ENCODE measurements at regions not wholly inside any gene's neighbourhood (a gene's known extent, or its start where the extent isn't known, plus 50 kb on each side); places are given as distances from the start of the nearest gene placed in this dataset.
A peak's percentile ranks its signal among the peaks of the same experiment; 100 is the strongest.

DNA sequence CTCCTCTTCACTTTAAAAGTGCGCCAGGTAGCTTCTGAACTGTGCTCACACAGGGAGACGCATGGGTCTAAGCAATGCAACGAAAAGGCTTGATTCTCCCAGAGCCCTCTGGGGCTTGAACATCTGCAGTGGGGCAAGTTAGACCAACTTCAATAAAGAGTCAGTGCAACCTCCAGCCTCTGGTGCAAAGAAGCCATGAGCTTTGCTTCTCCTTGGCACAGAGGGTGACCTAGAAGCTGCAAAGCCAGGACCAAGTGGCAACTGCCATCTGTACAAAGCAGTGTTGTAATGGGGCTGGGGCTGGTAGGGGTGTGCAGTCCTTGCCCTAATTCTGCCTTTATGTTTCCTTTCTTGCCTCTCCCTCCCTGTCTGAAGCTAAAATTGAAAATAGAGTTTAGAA is 219.0 kb upstream of the CD96 start:
- peaks cover 11 to 16% of the 10 kb centered on the region in 2 donors for H3K4me1 ChIP-seq (ENCODE audit: control insufficient read depth in 2 of 2, insufficient read depth in 2 of 2, low read length in 2 of 2)
- POLR2A ChIA-PET = interaction anchor here (0.6 to 1.1 kb wide), 3 partner anchors 10 to 293 kb away, joined by 3 to 4 read pairs (median 3); no protein-coding TSS in a partner anchor
- H3K36me3 Mint-ChIP-seq = peaks cover 0 to 22% (median 0%) of the 10 kb centered on the region in 5 donors
- H3K27me3 ChIP-seq (ENCODE audit: control insufficient read depth in 2 of 2, insufficient read depth in 2 of 2, low read length in 2 of 2) = no peaks in the 10 kb centered on the region
- H3K36me3 ChIP-seq (ENCODE audit: control insufficient read depth in 2 of 3, insufficient read depth in 3 of 3, low read length in 3 of 3) = no peaks in the 10 kb centered on the region
- CTCF ChIA-PET = interaction anchor here (1.6 kb wide), 1 partner anchor 9 kb away, joined by 3 read pairs; no protein-coding TSS in a partner anchor
- H3K4me3 ChIP-seq (ENCODE audit: low read length) = no peak overlapping the region
- peaks cover 0 to 10% (median 0%) of the 10 kb centered on the region in 11 donors for H3K9me3 Mint-ChIP-seq
- peak overlapping the region in 7 of 9 donors; percentile 74 to 88 (median 84) for H3K27ac Mint-ChIP-seq
- ATAC-seq = no peak
- intact Hi-C loops (cut with micrococcal nuclease) = no loop called here
- no peak for DNase-seq
- H3K9me3 ChIP-seq (ENCODE audit: control insufficient read depth in 2 of 3, low read length in 3 of 3) = no peaks in the 10 kb centered on the region
- peaks cover 23 to 44% (median 34%) of the 10 kb centered on the region in 7 donors for H3K4me1 Mint-ChIP-seq
- H3K27me3 Mint-ChIP-seq = no peaks in the 10 kb centered on the region
- H3K27ac ChIP-seq (ENCODE audit: low read depth, low read length) = no peak overlapping the region
- peak overlapping the region in 3 of 10 donors; percentile 9 to 78 (median 68) for H3K4me3 Mint-ChIP-seq

DNA sequence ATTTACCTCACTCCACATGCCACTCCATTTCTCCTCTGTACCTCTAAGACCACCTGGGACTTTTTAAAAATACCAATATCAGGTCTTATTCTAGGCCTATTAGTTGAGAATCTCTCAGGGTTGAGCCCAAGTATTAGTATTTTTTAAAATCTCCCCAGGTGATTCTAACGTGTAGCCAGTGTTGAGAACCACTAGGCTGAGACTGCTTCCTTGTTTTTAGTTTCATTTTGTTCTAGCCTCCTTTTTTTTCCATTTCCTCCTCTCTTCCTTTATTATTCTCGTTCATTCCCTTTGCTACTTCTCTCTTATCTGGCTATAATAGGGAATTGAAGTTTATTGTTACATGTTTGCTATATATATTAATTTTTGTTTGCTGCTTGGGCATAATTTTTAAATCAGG is 217.8 kb upstream of the CD96 start:
- peak overlapping the region; percentile 74 to 88 (median 84) for H3K27ac Mint-ChIP-seq
- POLR2A ChIA-PET = no interaction called here
- Histone ChIP-seq H3K4me1 (ENCODE audit: control insufficient read depth in 2 of 2, insufficient read depth in 2 of 2, low read length in 2 of 2) (peaks cover 11 to 16% of the 10 kb centered on the region in 2 donors), H3K9me3 (ENCODE audit: control insufficient read depth in 2 of 3, low read length in 3 of 3) (no peaks in the 10 kb centered on the region), H3K36me3 (ENCODE audit: control insufficient read depth in 2 of 3, insufficient read depth in 3 of 3, low read length in 3 of 3) (no peaks in the 10 kb centered on the region), H3K27me3 (ENCODE audit: control insufficient read depth in 2 of 2, insufficient read depth in 2 of 2, low read length in 2 of 2) (no peaks in the 10 kb centered on the region), H3K4me3 (ENCODE audit: low read length) (peak overlapping the region; percentile 40), H3K27ac (ENCODE audit: low read depth, low read length) (peak overlapping the region; percentile 54)
- H3K4me1 Mint-ChIP-seq = peaks cover 23 to 43% (median 34%) of the 10 kb centered on the region in 7 donors
- intact Hi-C loops (cut with micrococcal nuclease) = loop anchor here (1.0 to 2.0 kb wide), 4 partner anchors 8 to 37 kb away; no protein-coding TSS in a partner anchor
- H3K27me3 Mint-ChIP-seq = no peaks in the 10 kb centered on the region
- ATAC-seq = peak; percentile 32
- peak in 4 of 9 donors; percentile 13 to 29 (median 28) for DNase-seq
- CTCF ChIA-PET = interaction anchor here (0.6 to 1.6 kb wide), 2 partner anchors 10 to 294 kb away, joined by 3 read pairs; no protein-coding TSS in a partner anchor
- H3K9me3 Mint-ChIP-seq = peaks cover 0 to 7% (median 0%) of the 10 kb centered on the region in 11 donors
- H3K4me3 Mint-ChIP-seq = peak overlapping the region; percentile 6 to 84 (median 76)
- H3K36me3 Mint-ChIP-seq = peaks cover 0 to 16% (median 0%) of the 10 kb centered on the region in 5 donors

DNA sequence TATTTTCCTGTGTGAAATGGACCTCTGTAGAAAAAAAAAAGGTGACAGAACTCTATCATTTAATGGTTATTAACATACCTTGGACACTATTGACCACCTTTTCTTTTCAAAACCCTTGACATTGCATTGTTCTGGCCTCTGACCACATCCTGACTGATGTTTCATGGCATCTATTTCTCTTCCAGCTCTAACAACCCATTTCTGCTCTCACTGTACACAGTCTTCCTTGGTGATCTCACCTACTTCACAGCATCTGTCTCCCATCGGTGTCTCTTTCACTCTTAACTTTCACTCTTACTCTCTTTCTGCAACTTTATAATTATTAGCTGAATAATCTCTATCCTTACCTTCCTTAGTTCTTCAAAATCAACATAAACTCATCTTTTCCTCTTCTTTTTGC is 217.4 kb upstream of the CD96 start:
- H3K4me3 ChIP-seq (ENCODE audit: low read length) = peak overlapping the region; percentile 40
- H3K9me3 Mint-ChIP-seq = peaks cover 0 to 7% (median 0%) of the 10 kb centered on the region in 11 donors
- ATAC-seq (peak; percentile 34), DNase-seq (no peak)
- intact Hi-C loops (cut with micrococcal nuclease) = loop anchor here (1.0 to 2.0 kb wide), 4 partner anchors 8 to 38 kb away; no protein-coding TSS in a partner anchor
- H3K36me3 Mint-ChIP-seq = peaks cover 0 to 16% (median 0%) of the 10 kb centered on the region in 5 donors
- H3K36me3 ChIP-seq (ENCODE audit: control insufficient read depth in 2 of 3, insufficient read depth in 3 of 3, low read length in 3 of 3) = no peaks in the 10 kb centered on the region
- peak overlapping the region; percentile 6 to 84 (median 76) for H3K4me3 Mint-ChIP-seq
- peaks cover 11 to 16% of the 10 kb centered on the region in 2 donors for H3K4me1 ChIP-seq (ENCODE audit: control insufficient read depth in 2 of 2, insufficient read depth in 2 of 2, low read length in 2 of 2)
- ChIA-PET CTCF (no interaction called here), POLR2A (no interaction called here)
- H3K4me1 Mint-ChIP-seq = peaks cover 23 to 40% (median 34%) of the 10 kb centered on the region in 7 donors
- no peak overlapping the region for H3K27ac ChIP-seq (ENCODE audit: low read depth, low read length)
- H3K27me3 Mint-ChIP-seq = no peaks in the 10 kb centered on the region
- H3K9me3 ChIP-seq (ENCODE audit: control insufficient read depth in 2 of 3, low read length in 3 of 3) = no peaks in the 10 kb centered on the region
- peak overlapping the region; percentile 74 to 88 (median 84) for H3K27ac Mint-ChIP-seq
- H3K27me3 ChIP-seq (ENCODE audit: control insufficient read depth in 2 of 2, insufficient read depth in 2 of 2, low read length in 2 of 2) = no peaks in the 10 kb centered on the region

- Histone ChIP-seq H3K27me3 (ENCODE audit: control insufficient read depth in 2 of 2, insufficient read depth in 2 of 2, low read length in 2 of 2) (no peaks in the 10 kb centered on the region), H3K4me3 (ENCODE audit: low read length) (no peak overlapping the region), H3K36me3 (ENCODE audit: control insufficient read depth in 2 of 3, insufficient read depth in 3 of 3, low read length in 3 of 3) (no peaks in the 10 kb centered on the region), H3K9me3 (ENCODE audit: control insufficient read depth in 2 of 3, low read length in 3 of 3) (no peaks in the 10 kb centered on the region), H3K4me1 (ENCODE audit: control insufficient read depth in 2 of 2, insufficient read depth in 2 of 2, low read length in 2 of 2) (peaks cover 11 to 16% of the 10 kb centered on the region in 2 donors), H3K27ac (ENCODE audit: low read depth, low read length) (no peak overlapping the region)
- H3K4me1 Mint-ChIP-seq = peaks cover 23 to 40% (median 34%) of the 10 kb centered on the region in 7 donors
- H3K4me3 Mint-ChIP-seq = peak overlapping the region in 9 of 10 donors; percentile 8 to 84 (median 56)
- peaks cover 0 to 15% (median 0%) of the 10 kb centered on the region in 5 donors for H3K36me3 Mint-ChIP-seq
- peak overlapping the region in 8 of 9 donors; percentile 1 to 86 (median 78) for H3K27ac Mint-ChIP-seq
- no peak for ATAC-seq
- intact Hi-C loops (cut with micrococcal nuclease) = loop anchor here in 1 of 2 donors (2.0 kb wide), 1 partner anchor 38 kb away; no protein-coding TSS in a partner anchor
- H3K9me3 Mint-ChIP-seq = peaks cover 0 to 9% (median 0%) of the 10 kb centered on the region in 11 donors
- CTCF ChIA-PET = no interaction called here
- no peaks in the 10 kb centered on the region for H3K27me3 Mint-ChIP-seq
- DNase-seq = no peak
- POLR2A ChIA-PET = interaction anchor here (0.7 kb wide), 1 partner anchor 10 kb away, joined by 3 read pairs; no protein-coding TSS in a partner anchor
Measured at GRCh38 chr3:111325160-111325718, 216.8 kb upstream of the CD96 start.

DNA sequence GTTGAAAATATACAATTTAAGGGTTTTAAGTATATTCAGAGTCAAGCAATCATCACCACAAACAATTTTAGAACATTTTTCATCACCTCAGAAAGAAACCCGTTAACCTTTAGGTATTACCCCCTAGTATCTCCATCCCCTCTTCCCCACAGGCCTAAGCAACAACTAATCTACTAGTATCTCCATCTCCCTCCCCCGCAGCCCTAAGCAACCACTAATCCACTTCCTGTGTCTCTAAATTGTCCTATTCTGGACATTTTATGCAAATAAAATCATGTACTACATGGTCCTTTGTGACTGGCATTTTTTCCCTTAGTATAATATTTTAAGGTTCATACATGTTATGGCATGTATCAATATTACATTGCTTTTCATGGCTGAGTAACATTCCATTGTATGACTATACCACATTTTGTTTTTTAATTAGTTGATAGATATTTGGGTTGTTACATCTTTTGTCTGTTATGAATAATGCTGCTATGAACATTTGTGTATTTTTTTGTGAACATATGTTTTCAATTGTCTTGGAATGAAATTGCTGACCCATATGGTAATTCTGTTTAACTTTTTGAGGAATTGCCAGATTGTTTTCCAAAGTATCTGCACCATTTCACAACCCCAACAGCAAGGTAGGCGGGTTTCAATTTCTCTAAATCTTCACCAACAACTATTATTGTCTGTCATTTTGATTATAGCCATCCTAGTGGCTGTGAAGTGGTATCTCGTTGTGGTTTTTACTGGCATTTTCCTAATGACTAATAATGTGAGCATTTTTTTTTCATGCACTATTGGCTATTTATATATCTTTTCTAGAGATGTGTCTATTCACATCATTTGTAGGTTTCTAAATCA is 215.6 kb upstream of the CD96 start:
- intact Hi-C loops (cut with micrococcal nuclease) = no loop called here
- CTCF ChIA-PET = no interaction called here
- Mint-ChIP-seq H3K4me1 (peaks cover 24 to 40% (median 34%) of the 10 kb centered on the region in 7 donors), H3K9me3 (peaks cover 0 to 15% (median 0%) of the 10 kb centered on the region in 11 donors), H3K4me3 (peak overlapping the region in 2 of 10 donors; percentile 5 to 42), H3K27me3 (no peaks in the 10 kb centered on the region), H3K36me3 (peaks cover 0 to 18% (median 0%) of the 10 kb centered on the region in 5 donors), H3K27ac (peak overlapping the region in 3 of 9 donors; percentile 49 to 86 (median 62))
- Histone ChIP-seq H3K9me3 (ENCODE audit: control insufficient read depth in 2 of 3, low read length in 3 of 3) (no peaks in the 10 kb centered on the region), H3K27ac (ENCODE audit: low read depth, low read length) (no peak overlapping the region), H3K36me3 (ENCODE audit: control insufficient read depth in 2 of 3, insufficient read depth in 3 of 3, low read length in 3 of 3) (no peaks in the 10 kb centered on the region), H3K4me3 (ENCODE audit: low read length) (no peak overlapping the region), H3K4me1 (ENCODE audit: control insufficient read depth in 2 of 2, insufficient read depth in 2 of 2, low read length in 2 of 2) (peaks cover 11 to 16% of the 10 kb centered on the region in 2 donors), H3K27me3 (ENCODE audit: control insufficient read depth in 2 of 2, insufficient read depth in 2 of 2, low read length in 2 of 2) (no peaks in the 10 kb centered on the region)
- ATAC-seq (no peak), DNase-seq (no peak)
- POLR2A ChIA-PET = no interaction called here

DNA sequence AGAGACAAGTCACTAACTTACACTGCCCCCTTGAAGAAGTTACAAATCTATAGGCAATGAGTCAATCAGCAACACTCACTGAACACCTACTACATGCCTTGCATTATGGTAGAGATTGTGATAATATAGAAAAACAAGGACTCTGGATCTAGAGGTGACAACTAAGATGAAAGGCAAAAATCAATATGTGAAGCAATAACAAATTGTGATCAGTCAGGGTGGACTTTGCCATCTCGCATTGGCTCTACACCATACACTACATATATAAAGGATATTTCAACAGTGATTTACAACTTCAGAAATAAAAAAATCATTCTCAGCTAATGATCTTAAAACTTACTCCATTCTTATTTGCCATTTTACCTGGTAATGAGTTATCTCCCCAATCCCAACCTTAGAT is 210.7 kb upstream of the CD96 start:
- H3K36me3 Mint-ChIP-seq = peaks cover 0 to 15% (median 0%) of the 10 kb centered on the region in 5 donors
- intact Hi-C loops (cut with micrococcal nuclease) = no loop called here

More for the DNA sequence above, 210.7 kb upstream of the CD96 start:
- Mint-ChIP-seq H3K4me1 (peaks cover under 1 to 20% (median 2%) of the 10 kb centered on the region in 7 donors), H3K27me3 (no peaks in the 10 kb centered on the region), H3K4me3 (no peak overlapping the region), H3K9me3 (peaks cover 0 to 17% (median 0%) of the 10 kb centered on the region in 11 donors), H3K27ac (peak overlapping the region in 1 of 9 donors; percentile 37)
- H3K27ac ChIP-seq (ENCODE audit: low read depth, low read length) = no peak overlapping the region
- CTCF ChIA-PET = no interaction called here
- H3K27me3 ChIP-seq (ENCODE audit: control insufficient read depth in 2 of 2, insufficient read depth in 2 of 2, low read length in 2 of 2) = no peaks in the 10 kb centered on the region
- H3K36me3 ChIP-seq (ENCODE audit: control insufficient read depth in 2 of 3, insufficient read depth in 3 of 3, low read length in 3 of 3) = no peaks in the 10 kb centered on the region
- H3K4me3 ChIP-seq (ENCODE audit: low read length) = no peak overlapping the region
- ATAC-seq = no peak
- no peaks in the 10 kb centered on the region for H3K9me3 ChIP-seq (ENCODE audit: control insufficient read depth in 2 of 3, low read length in 3 of 3)
- DNase-seq = no peak
- H3K4me1 ChIP-seq (ENCODE audit: control insufficient read depth in 2 of 2, insufficient read depth in 2 of 2, low read length in 2 of 2) = no peaks in the 10 kb centered on the region
- POLR2A ChIA-PET = no interaction called here
